HUES64 (cell line): ENCODE measurements at regions not wholly inside any gene's neighbourhood (a gene's known extent, or its start where the extent isn't known, plus 50 kb on each side); places are given as distances from the start of the nearest gene placed in this dataset.

Experiments used
- H3K27ac ChIP-seq: 2 replicates; pipeline ENCODE4 v1.7.0; 2013; ENCODE audit warnings: low read depth, low read length, inconsistent platforms
- H3K27me3 ChIP-seq: 2 replicates; pipeline ENCODE4 v1.6.1; 2013; ENCODE audit warnings: mild to moderate bottlenecking, low read length; ENCODE audit not compliant: insufficient read depth
- H3K36me3 ChIP-seq: 2 replicates; pipeline ENCODE4 v1.6.1; 2013; ENCODE audit warnings: mild to moderate bottlenecking, low read length; ENCODE audit not compliant: insufficient read depth
- H3K4me1 ChIP-seq: 2 replicates; pipeline ENCODE4 v1.6.1; 2013; ENCODE audit warnings: mild to moderate bottlenecking, low read length, moderate library complexity; ENCODE audit not compliant: insufficient read depth
- H3K4me3 ChIP-seq: 2 replicates; pipeline ENCODE4 v1.5.1; 2013; ENCODE audit warnings: mild to moderate bottlenecking, low read length, moderate library complexity
- H3K9ac ChIP-seq: 2 replicates; pipeline ENCODE4 v1.6.1; 2013; ENCODE audit warnings: mild to moderate bottlenecking, low read depth, low read length
- H3K9me3 ChIP-seq: 2 replicates; pipeline ENCODE4 v1.6.1; 2013; ENCODE audit warnings: low read depth, low read length; ENCODE audit not compliant: insufficient read depth
- WGBS: fragments of 150-250, 120-280 bp; methylation state at CpG from one replicate; pipeline ENCODE4 v1.1.7; 2013; ENCODE audit warnings: missing lambda C conversion rate; 5-methylcytosine and 5-hydroxymethylcytosine counted together

GRCh38 chr6:153263489-153263888 lies 132.4 kb upstream of the RGS17 start:
- no peaks in the 10 kb centered on the region for H3K27me3 ChIP-seq
- no peak overlapping the region for H3K9ac ChIP-seq
- H3K27ac ChIP-seq, result no peak overlapping the region
- WGBS, result 94% methylated on average over 5 of the region's 5 CpGs
- H3K36me3 ChIP-seq, result no peaks in the 10 kb centered on the region
- no peaks in the 10 kb centered on the region for H3K4me1 ChIP-seq
- no peak overlapping the region for H3K4me3 ChIP-seq
- no peaks in the 10 kb centered on the region for H3K9me3 ChIP-seq

- Histone ChIP-seq H3K36me3 (no peaks in the 10 kb centered on the region), H3K4me1 (no peaks in the 10 kb centered on the region), H3K27me3 (no peaks in the 10 kb centered on the region), H3K27ac (no peak overlapping the region), H3K4me3 (no peak overlapping the region), H3K9me3 (no peaks in the 10 kb centered on the region), H3K9ac (no peak overlapping the region)
Observed at GRCh38 chr6:153251326-153251725, 120.2 kb upstream of the RGS17 start.

- Histone ChIP-seq H3K9me3 (no peaks in the 10 kb centered on the region), H3K36me3 (no peaks in the 10 kb centered on the region), H3K4me1 (no peaks in the 10 kb centered on the region), H3K4me3 (no peak overlapping the region), H3K27me3 (no peaks in the 10 kb centered on the region), H3K9ac (no peak overlapping the region), H3K27ac (no peak overlapping the region)
- WGBS, result 94% methylated on average over 3 of the region's 3 CpGs
Observed at GRCh38 chr6:153237670-153238069, 106.6 kb upstream of the RGS17 start.

- Histone ChIP-seq H3K27ac (no peak overlapping the region), H3K36me3 (no peaks in the 10 kb centered on the region), H3K27me3 (no peaks in the 10 kb centered on the region), H3K4me3 (no peak overlapping the region), H3K4me1 (no peaks in the 10 kb centered on the region), H3K9ac (no peak overlapping the region), H3K9me3 (no peaks in the 10 kb centered on the region)
- WGBS, result 19% methylated on average over 12 of the region's 12 CpGs
Observed at GRCh38 chr6:153231048-153231646, 100.1 kb upstream of the RGS17 start.

- 98% methylated on average over 2 of the region's 3 CpGs for WGBS
Observed at GRCh38 chr6:153218184-153218792, 87.2 kb upstream of the RGS17 start.

GRCh38 chr6:153216789-153217188 lies 85.7 kb upstream of the RGS17 start:
- no peak overlapping the region for H3K9ac ChIP-seq
- no peak overlapping the region for H3K4me3 ChIP-seq
- no peaks in the 10 kb centered on the region for H3K9me3 ChIP-seq
- H3K36me3 ChIP-seq, result no peaks in the 10 kb centered on the region
- H3K27ac ChIP-seq, result no peak overlapping the region
- no peaks in the 10 kb centered on the region for H3K4me1 ChIP-seq
- no peaks in the 10 kb centered on the region for H3K27me3 ChIP-seq
- 94% methylated on average over 2 of the region's 2 CpGs for WGBS

More at GRCh38 chr6:153218184-153218792, 87.2 kb upstream of the RGS17 start:
- Histone ChIP-seq H3K27me3 (no peaks in the 10 kb centered on the region), H3K36me3 (no peaks in the 10 kb centered on the region), H3K27ac (no peak overlapping the region), H3K4me3 (no peak overlapping the region), H3K9ac (no peak overlapping the region), H3K9me3 (no peaks in the 10 kb centered on the region), H3K4me1 (no peaks in the 10 kb centered on the region)

GRCh38 chr6:153215242-153215641 lies 84.2 kb upstream of the RGS17 start:
- no peak overlapping the region for H3K4me3 ChIP-seq
- no peak overlapping the region for H3K27ac ChIP-seq
- no peaks in the 10 kb centered on the region for H3K9me3 ChIP-seq
- no peak overlapping the region for H3K9ac ChIP-seq
- no peaks in the 10 kb centered on the region for H3K27me3 ChIP-seq
- no peaks in the 10 kb centered on the region for H3K36me3 ChIP-seq
- 86% methylated on average over 4 of the region's 5 CpGs for WGBS
- no peaks in the 10 kb centered on the region for H3K4me1 ChIP-seq

- no peak overlapping the region for H3K9ac ChIP-seq
Observed at GRCh38 chr6:153214436-153214835, 83.4 kb upstream of the RGS17 start.

GRCh38 chr6:153210083-153210482 lies 79.0 kb upstream of the RGS17 start:
- no peaks in the 10 kb centered on the region for H3K27me3 ChIP-seq
- H3K4me1 ChIP-seq, result no peaks in the 10 kb centered on the region
- H3K27ac ChIP-seq, result no peak overlapping the region
- H3K4me3 ChIP-seq, result no peak overlapping the region
- WGBS, result 73% methylated on average over 5 of the region's 5 CpGs
- no peaks in the 10 kb centered on the region for H3K36me3 ChIP-seq
- H3K9me3 ChIP-seq, result no peaks in the 10 kb centered on the region
- H3K9ac ChIP-seq, result no peak overlapping the region

More at GRCh38 chr6:153214436-153214835, 83.4 kb upstream of the RGS17 start:
- Histone ChIP-seq H3K4me1 (no peaks in the 10 kb centered on the region), H3K36me3 (no peaks in the 10 kb centered on the region), H3K9me3 (no peaks in the 10 kb centered on the region), H3K27ac (no peak overlapping the region), H3K4me3 (no peak overlapping the region), H3K27me3 (no peaks in the 10 kb centered on the region)
- WGBS, result 91% methylated on average over 1 of the region's 1 CpG

GRCh38 chr6:153208706-153209105 lies 77.6 kb upstream of the RGS17 start:
- no peak overlapping the region for H3K27ac ChIP-seq
- H3K27me3 ChIP-seq, result no peaks in the 10 kb centered on the region
- H3K9me3 ChIP-seq, result no peaks in the 10 kb centered on the region
- H3K4me3 ChIP-seq, result no peak overlapping the region
- H3K36me3 ChIP-seq, result no peaks in the 10 kb centered on the region
- H3K4me1 ChIP-seq, result no peaks in the 10 kb centered on the region
- whole genome bisulfite sequencing, result 92% methylated on average over 8 of the region's 8 CpGs
- H3K9ac ChIP-seq, result no peak overlapping the region

- H3K4me3 ChIP-seq, result no peak overlapping the region
- H3K4me1 ChIP-seq, result no peaks in the 10 kb centered on the region
- H3K27me3 ChIP-seq, result no peaks in the 10 kb centered on the region
- H3K36me3 ChIP-seq, result no peaks in the 10 kb centered on the region
- no peaks in the 10 kb centered on the region for H3K9me3 ChIP-seq
- H3K9ac ChIP-seq, result no peak overlapping the region
- 100% methylated on average over 1 of the region's 1 CpG for WGBS
- H3K27ac ChIP-seq, result no peak overlapping the region
Observed at GRCh38 chr6:153207617-153208016, 76.5 kb upstream of the RGS17 start.

- Histone ChIP-seq H3K27me3 (no peaks in the 10 kb centered on the region), H3K36me3 (no peaks in the 10 kb centered on the region), H3K9me3 (no peaks in the 10 kb centered on the region), H3K4me1 (no peaks in the 10 kb centered on the region), H3K4me3 (no peak overlapping the region), H3K9ac (no peak overlapping the region), H3K27ac (no peak overlapping the region)
- WGBS, result 86% methylated on average over 2 of the region's 2 CpGs
Observed at GRCh38 chr6:153207006-153207405, 75.9 kb upstream of the RGS17 start.
